Breast epithelium (tissue), 3 donors: ENCODE measurements at regions not wholly inside any gene's neighbourhood (a gene's known extent, or its start where the extent isn't known, plus 50 kb on each side); places are given as distances from the start of the nearest gene placed in this dataset.

ENCODE experiments used
- POLR2A ChIP-seq: fragments of 450-650 bp; IDR thresholded peaks from one replicate; pipeline ENCODE4 v1.6.1; 2016; ENCODE audit warnings: antibody characterized with exemption, mild to moderate bottlenecking, moderate library complexity
- TF ChIP-seq, protein P1 (sequence below), 3 donors: fragments of 450-650 bp; IDR thresholded peaks; one replicate each; pipeline ENCODE4 v1.5.1; 2016 to 2017; ENCODE audit warnings: antibody characterized with exemption in 3 of 3, mild to moderate bottlenecking in 3 of 3, moderate library complexity in 3 of 3

DNA sequence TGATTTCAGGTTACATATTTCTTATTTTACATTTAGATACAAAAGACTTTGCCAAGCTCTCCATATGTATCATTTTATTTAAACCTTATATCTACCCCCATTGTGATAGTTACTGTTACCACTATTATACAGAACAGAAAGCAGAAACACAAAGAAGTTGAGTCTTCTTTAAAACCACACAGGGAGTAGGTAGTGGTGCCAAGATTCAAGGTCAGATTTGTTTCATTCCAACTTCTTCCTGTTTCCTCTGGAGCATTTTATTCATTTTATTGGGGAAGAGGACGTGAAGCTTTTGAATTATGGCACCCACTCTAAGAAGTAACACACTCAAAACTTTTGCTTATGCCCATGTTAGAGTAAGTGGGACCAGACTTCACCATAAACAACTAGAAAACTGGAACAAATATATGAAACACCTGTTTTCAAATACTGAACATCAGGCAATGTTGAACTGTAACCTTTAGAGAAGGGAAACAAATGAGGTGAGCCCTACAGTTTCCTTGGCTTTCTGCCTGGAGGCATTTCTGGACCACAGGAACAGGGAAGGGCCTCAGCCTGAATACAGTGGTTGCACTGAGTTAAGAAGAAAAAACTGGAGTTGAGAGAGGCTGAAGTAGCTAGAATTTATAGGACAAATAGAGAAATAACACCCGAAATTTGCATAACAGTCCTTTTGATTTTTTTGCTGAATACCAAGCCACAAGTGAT is 160.4 kb upstream of the SSTR1 start:
- no peak for TF ChIP-seq POLR2A
- TF ChIP-seq, protein P1, sequence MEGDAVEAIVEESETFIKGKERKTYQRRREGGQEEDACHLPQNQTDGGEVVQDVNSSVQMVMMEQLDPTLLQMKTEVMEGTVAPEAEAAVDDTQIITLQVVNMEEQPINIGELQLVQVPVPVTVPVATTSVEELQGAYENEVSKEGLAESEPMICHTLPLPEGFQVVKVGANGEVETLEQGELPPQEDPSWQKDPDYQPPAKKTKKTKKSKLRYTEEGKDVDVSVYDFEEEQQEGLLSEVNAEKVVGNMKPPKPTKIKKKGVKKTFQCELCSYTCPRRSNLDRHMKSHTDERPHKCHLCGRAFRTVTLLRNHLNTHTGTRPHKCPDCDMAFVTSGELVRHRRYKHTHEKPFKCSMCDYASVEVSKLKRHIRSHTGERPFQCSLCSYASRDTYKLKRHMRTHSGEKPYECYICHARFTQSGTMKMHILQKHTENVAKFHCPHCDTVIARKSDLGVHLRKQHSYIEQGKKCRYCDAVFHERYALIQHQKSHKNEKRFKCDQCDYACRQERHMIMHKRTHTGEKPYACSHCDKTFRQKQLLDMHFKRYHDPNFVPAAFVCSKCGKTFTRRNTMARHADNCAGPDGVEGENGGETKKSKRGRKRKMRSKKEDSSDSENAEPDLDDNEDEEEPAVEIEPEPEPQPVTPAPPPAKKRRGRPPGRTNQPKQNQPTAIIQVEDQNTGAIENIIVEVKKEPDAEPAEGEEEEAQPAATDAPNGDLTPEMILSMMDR (IDR thresholded peaks at IDR 0.05) = no peak
